Islet precursor cell (in vitro differentiated cells): ENCODE measurements at regions not wholly inside any gene's neighbourhood (a gene's known extent, or its start where the extent isn't known, plus 50 kb on each side); places are given as distances from the start of the nearest gene placed in this dataset.
A peak's percentile ranks its signal among the peaks of the same experiment; 100 is the strongest.
"Not testable (repeated sequence)": the region's sequence is repeated elsewhere in the genome, so short reads cannot be mapped to it uniquely, and the experiment has no call there.

ENCODE experiments used
- DNase-seq: peaks from one replicate; pipeline ENCODE4 v3.0.0-alpha.2; 2018

- DNase-seq: no peak
These were observed 63.0 kb downstream of the HOXA1 start for GRCh38 chr7:27032839-27033238.

- no peak for DNase-seq
These were observed 64.3 kb downstream of the HOXA1 start for GRCh38 chr7:27031289-27032172.

GRCh38 chr7:27030393-27031050 lies 65.3 kb downstream of the HOXA1 start:
- no peak for DNase-seq

- DNase-seq: no peak
These were observed 70.5 kb downstream of the HOXA1 start for GRCh38 chr7:27025270-27025669.

GRCh38 chr7:27010068-27010467 lies 85.7 kb downstream of the HOXA1 start:
- no peak for DNase-seq

GRCh38 chr7:27000496-27000895 lies 95.3 kb downstream of the HOXA1 start:
- no peak for DNase-seq

GRCh38 chr7:26998284-26998683 lies 97.5 kb downstream of the HOXA1 start:
- not testable (repeated sequence) for DNase-seq

GRCh38 chr7:26995666-26996065 lies 100.1 kb downstream of the HOXA1 start:
- DNase-seq: no peak

GRCh38 chr7:26993816-26994810 lies 101.7 kb downstream of the HOXA1 start:
- no peak for DNase-seq

GRCh38 chr7:26992670-26993069 lies 103.1 kb downstream of the HOXA1 start:
- no peak for DNase-seq

- no peak for DNase-seq
These were observed 104.0 kb downstream of the HOXA1 start for GRCh38 chr7:26991796-26992195.

GRCh38 chr7:26989897-26990670 lies 105.7 kb downstream of the HOXA1 start:
- DNase-seq: no peak

GRCh38 chr7:26988836-26989374 lies 106.9 kb downstream of the HOXA1 start:
- DNase-seq: no peak

GRCh38 chr7:26987338-26987737 lies 108.5 kb downstream of the HOXA1 start:
- DNase-seq: no peak

GRCh38 chr7:26978146-26978545 lies 113.8 kb upstream of the SKAP2 start:
- DNase-seq: no peak

- no peak for DNase-seq
These were observed 112.5 kb upstream of the SKAP2 start for GRCh38 chr7:26976840-26977239.

- DNase-seq: not testable (repeated sequence)
These were observed 107.5 kb upstream of the SKAP2 start for GRCh38 chr7:26971924-26972323.

GRCh38 chr7:26965724-26966123 lies 101.3 kb upstream of the SKAP2 start:
- DNase-seq: no peak

- DNase-seq: no peak
These were observed 99.9 kb upstream of the SKAP2 start for GRCh38 chr7:26964156-26964808.

GRCh38 chr7:26959290-26959689 lies 94.9 kb upstream of the SKAP2 start:
- DNase-seq: no peak

GRCh38 chr7:26958834-26959233 lies 94.4 kb upstream of the SKAP2 start:
- DNase-seq: peak; percentile 57
